GM03348 (cell line): ENCODE measurements at regions not wholly inside any gene's neighbourhood (a gene's known extent, or its start where the extent isn't known, plus 50 kb on each side); places are given as distances from the start of the nearest gene placed in this dataset.
A peak's percentile ranks its signal among the peaks of the same experiment; 100 is the strongest.

ENCODE experiments used
- DNase-seq: peaks from one replicate; pipeline ENCODE4 v3.0.0; 2012; ENCODE audit warnings: low spot score

DNA sequence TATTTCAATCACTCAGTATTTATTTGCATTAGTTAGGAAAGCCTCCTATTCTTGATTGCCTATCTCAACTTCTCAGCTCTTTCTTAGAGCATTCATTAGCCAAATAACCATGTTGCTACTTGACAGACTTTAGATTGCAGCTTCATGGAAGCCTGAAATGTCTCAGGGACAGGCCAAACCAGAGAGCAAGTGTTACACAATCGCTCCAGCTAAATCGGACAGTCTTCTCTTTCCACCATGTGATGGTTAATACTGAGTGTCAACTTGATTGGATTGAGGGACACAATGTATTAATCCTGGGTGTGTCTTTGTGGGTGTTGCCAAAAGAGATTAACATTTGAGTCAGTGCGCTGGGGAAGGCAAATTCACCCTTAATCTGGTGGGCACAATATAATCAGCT, 106.5 kb upstream of the DRD2 start:
- DNase-seq = no peak

DNA sequence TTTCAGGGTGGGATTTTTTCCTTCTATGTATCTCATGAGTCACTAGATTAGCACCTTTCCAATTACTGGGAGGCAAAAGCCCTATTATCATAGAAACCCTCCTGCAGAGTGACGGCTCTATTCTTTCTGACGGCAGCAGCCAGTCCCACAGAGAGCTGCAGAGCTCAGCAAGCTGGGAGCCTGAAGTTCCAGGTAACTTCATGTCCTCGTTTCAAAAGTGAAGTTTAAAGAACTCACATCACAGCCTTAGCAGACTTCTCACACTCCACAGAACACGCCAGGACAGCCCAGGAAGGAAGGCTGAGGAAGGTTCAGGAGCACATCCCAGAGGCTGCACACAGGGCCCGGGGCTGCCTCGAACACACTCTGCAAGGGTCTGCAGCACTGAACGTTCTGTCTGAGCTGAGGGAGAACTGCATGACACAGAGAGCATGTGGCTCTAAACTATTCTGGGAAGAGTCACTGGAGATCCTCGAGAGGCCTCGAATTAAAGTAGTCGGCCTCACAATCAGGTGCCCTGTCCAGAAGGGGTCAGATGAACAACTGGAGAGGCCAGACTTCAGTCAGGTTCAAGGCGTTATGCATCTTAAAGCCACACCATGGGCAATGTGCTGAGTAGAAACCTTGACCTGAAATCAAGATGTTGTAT, 104.2 kb upstream of the DRD2 start:
- DNase-seq = no peak

GRCh38 chr11:113578715-113579250, 103.6 kb upstream of the DRD2 start:
- no peak for DNase-seq

- no peak for DNase-seq
Observed at GRCh38 chr11:113578033-113578380, 102.8 kb upstream of the DRD2 start.

DNA sequence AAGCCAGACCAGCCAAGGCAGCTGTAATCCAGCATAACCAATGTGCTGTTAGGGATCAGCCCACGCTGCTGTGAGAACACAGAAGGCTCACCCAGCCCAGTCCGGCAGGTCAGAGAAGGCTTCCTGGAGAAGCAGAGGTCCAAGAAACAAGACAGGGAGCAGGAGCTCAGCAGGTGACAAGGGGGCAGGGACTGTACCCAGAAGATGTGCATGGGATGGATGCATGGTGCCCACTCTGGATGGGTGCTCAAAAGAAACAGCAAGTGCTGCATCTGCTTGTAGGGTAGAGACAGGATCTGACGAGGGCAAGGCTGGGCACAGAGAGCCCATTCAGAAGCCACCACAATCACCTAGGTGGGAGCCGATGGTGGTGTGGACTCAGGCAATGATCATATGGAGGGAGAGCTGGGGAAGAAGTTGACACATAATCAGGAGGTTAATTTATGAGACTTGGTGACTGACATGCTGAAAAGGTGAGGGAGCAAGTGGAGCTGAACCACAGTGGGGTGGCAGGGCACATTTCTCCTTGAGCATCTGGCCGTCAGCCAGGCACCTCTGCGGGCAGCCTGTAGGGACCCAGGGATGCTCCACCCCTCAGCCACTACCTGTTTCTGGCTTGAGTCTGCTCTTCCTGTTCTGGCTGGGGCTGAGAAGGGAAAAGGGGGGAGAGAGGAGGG, 102.3 kb upstream of the DRD2 start:
- no peak for DNase-seq

- no peak for DNase-seq
Observed at GRCh38 chr11:113574586-113574985, 99.4 kb upstream of the DRD2 start.

GRCh38 chr11:113574171-113574570, 99.0 kb upstream of the DRD2 start:
- no peak for DNase-seq

- peak; percentile 37 for DNase-seq
Observed at GRCh38 chr11:113572136-113572735, 97.0 kb upstream of the DRD2 start.

- DNase-seq = no peak
Observed at GRCh38 chr11:113571531-113571930, 96.3 kb upstream of the DRD2 start.

DNA sequence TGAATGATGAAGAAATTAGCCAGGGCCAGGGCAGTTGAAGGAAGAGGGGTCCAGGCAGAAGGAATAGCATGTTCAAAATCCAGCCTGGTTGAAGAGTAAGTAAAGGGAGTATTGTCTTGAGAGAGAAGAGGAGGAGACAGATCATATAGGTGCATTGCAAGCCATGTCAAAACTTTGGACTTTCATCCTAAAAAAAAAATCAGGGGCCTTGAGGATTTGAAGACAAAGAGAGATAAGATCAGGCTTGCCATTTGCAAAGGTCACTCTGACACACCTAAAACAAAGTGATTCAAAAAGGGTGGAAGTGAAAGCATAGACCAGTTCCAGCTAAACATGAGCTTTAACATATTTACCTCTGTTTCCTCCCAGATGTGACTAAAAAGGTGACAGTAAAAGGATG, 95.7 kb upstream of the DRD2 start:
- DNase-seq = no peak

DNA sequence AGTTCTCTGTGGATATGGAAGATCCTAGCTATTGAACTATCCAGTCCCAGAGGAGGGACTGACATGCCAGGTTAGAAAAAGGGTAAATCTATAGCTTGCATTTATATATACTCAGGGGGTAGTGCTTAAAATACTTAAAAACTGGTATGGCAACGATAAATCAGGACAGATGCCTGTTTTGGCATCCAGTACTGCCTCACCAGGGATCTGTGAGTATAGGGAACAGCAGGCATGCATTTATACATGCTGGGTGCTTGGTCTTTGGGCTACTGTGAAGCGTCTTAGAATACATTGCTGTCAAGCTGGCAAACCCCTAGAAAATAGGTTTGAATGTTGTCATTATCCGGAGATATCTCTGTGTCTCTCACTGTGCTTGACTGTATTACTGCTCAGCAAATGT, 94.2 kb upstream of the DRD2 start:
- no peak for DNase-seq

DNA sequence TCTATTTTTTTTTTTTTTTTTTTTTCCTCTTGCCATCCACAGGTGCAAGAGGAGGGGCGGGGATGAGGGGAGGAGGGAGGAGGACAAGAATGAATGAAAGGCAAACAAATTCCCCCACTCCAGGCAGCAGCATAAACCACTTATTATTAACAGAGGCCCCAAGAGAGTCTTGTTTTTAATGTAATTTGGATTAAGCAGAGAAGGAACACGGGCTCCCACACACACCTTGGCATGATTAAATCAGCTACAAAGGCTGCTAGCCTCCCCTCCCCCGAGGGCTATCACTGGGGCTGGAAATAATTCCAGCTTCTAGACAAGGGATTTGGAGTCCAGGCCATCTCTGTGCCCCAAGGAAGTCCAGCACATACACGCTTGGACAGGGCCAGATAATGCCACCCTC, 93.4 kb upstream of the DRD2 start:
- no peak for DNase-seq

DNA sequence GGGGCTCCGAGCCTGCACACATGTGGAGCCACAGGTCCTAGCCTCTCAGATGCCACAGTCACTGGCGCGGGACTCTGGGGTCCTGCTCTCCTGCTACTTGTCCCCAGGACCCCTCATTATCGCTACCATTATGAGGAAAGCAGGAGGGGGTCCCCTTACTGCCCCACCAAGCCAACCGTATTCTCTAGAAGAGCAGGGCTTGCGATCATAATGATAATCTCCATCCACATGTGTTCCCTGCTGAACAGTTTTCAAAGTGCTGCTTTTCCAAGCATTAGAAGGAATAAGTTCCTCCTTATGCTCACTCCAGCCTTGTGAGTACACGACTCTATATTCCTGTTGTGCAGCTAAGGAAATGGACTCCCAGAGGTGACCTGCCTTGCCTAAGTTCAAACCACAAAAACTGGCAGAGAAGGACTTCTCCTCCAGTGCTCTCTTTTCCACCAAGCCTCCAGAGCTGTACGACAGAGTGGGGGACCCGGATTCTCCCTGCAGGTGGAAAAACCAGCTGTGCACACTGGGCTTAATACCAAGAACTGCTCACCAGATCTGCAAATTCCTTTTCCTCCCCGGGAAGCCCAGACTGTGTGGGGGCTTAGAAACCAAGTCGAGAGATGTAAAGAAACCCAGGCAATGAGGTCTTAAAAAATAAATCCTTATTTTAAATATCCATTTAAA, 92.8 kb upstream of the DRD2 start:
- DNase-seq = no peak

DNA sequence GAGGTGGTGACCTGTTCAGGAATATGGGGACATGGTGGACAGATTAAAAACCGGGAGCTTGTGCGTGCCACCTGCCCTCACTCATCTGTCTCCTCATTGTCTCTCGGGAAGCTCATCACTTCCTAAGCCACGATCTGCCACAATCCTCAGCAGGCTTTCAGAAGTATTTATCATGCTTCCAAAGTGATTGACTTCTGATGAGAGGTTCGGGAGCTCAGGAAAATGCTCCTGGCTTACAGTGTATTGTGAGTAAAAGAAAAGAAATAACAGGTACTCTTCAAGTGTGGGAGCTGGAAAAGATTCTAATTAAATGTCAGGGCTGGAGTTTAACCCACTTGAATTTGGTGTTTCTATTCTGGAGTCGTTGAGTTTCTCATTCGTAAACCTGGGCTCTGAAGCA, 91.9 kb upstream of the DRD2 start:
- no peak for DNase-seq

DNA sequence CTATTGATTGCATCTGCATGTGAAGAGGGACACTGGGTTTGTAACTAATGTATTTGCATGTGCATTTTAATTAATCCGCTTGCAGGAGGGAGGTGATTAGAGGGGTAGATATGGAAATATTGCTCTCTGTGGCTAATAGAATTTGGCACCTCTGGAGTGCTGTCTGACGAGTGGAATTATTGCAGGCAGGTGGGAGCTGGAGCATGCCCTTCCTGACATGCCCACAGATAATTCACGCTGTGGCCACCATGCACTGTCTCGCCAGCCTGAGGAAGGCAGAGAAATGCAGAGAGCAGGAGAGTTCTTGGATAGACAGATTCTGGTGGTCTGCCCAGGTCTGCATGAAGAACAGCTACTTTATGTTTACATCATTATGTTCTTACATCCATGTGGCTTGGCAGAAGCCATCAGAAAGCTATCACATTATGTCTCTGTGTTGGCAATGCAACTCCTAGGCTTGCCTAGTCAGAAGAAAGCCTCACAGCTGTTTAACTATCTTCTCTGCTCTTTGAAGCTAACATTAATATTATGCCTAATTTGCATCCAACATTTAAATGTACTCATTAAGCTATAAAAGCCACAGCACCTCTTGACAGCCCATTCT, 89.4 kb upstream of the DRD2 start:
- no peak for DNase-seq

DNA sequence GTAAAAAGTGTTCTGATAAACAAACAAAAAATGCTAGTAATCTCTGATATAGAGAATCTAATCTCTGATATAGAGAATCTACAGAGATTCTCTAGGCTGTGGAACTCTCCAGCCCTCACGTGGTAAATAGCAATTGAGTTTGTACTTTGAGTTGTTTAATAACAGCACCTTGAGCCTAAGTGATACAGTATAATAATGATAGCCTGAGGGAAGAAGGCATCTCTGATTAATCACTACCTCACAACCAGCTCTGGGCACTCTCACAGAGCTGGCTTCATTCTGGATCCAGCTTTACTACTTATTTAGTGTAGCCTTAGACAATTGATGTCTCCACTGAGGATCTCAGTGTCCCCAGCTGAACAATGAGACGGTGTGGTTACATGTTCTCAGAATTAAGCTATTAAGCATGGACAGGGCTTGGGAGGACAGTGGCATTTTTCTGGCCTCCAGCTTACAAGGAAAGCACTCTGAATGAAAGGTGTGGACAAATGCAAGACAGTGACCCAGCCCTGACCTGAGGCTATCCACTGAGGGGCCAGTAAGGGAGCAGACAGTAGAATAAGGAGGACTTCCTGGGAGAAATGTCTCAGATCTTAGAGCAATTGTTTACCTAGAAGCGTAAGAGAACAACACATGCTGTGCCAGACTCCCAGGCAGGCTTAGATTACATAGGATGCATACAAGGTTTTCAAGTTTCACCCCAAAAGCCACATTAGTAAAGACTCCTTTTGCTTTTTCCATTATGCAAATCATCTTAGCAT, 88.7 kb upstream of the DRD2 start:
- DNase-seq = no peak

DNA sequence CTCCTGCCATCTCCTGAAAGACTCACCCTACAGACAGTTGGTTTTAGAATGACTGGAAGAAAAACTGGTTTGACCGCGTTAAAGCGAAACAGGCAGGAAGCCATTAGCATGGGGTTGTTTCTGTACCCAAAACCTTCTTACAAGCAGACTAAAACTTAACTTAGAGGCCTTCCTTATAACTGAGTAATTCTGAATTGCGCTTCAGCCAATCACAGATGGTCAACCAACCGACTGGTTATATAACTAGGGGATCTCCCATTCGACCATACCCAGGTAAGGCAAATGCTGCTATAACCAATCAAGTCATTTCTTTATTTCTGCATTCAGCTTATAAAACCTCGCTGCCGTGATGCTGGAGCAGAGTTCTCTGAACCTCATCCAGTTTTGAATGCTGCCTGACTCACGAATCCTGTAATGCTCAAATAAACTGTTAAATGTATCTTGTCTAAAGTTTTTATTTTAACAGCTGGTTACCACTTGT, 87.8 kb upstream of the DRD2 start:
- peak; percentile 47 for DNase-seq

DNA sequence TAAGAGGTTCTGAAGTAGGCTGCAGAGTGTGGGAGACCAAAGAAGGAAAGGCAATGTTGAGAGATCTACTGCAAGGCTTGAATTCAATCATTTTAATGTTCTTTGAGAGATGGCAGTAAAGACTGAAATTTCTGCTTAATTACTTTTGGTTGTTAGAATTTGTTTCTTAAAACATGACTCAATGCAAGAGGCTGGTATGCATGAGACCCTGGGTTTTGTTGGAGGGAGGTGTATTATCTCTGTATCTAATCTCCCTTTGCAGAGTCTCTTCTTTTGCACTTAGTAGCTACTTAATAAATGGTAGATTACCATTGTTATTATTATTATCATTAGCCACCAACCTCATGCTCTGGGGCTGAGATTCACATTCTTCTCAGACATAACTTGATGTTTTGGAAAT, 87.4 kb upstream of the DRD2 start:
- no peak for DNase-seq

DNA sequence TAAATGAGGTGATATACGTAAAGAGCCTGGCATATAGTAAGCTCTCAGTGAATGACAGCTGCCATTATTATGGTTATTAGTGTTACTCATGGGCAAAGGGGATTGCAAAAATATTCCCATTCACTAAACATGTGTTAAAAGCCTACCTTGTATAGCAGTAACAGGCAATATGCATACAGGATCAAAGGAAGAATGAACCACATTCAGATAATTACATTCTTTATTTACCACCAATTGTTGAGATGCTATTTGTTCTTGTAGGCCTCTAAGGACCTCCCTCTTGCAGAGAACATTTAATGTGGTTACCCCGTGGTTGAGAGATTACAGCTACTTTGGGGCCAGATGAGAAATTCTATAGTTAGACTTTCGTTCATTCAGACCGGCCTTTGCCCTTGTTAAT, 82.7 kb upstream of the DRD2 start:
- no peak for DNase-seq

DNA sequence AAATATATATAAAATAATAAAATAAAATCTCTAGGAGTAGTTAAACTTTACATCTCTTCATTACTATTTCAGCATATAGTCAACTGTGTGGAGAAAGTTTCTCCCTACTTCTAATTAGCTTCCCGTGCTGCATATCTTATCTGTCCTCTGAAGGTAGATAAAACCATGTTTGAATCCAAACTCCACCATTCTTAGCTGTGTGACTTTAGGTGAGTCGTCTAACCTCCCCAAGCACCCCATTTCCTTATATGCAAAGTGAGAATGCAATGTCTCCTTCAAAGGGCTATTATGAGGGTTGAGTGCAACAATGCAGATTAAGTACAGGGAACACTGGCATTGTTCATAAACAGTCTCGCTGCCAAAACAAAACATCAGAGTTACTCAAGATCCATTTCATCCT, 80.8 kb upstream of the DRD2 start:
- no peak for DNase-seq

- DNase-seq = no peak
Observed at GRCh38 chr11:113555071-113555619, 79.9 kb upstream of the DRD2 start.
